ENCODE measurements at regions not wholly inside any gene's neighbourhood (a gene's known extent, or its start where the extent isn't known, plus 50 kb on each side); places are given as distances from the start of the nearest gene placed in this dataset.

- no peak for DNase-seq (ENCODE audit: low read depth)
- H3K4me3 ChIP-seq (ENCODE audit: low read depth, low read length) = no peak overlapping the region
- TF ChIP-seq CTCF (IDR thresholded peaks at IDR 0.05; ENCODE audit: insufficient read depth, low read length) = no peak
These were observed 66.0 kb downstream of the MAGEC1 start for GRCh38 chrX:141969706-141970105.

- no peak for DNase-seq (ENCODE audit: low read depth)
- no peak overlapping the region for H3K4me3 ChIP-seq (ENCODE audit: low read depth, low read length)
- no peak for TF ChIP-seq CTCF (IDR thresholded peaks at IDR 0.05; ENCODE audit: insufficient read depth, low read length)
These were observed 56.9 kb downstream of the MAGEC1 start for GRCh38 chrX:141960578-141960977.

Measured in fibroblast of the aortic adventitia (primary cell).